HG02852 (cell line): ENCODE measurements at regions not wholly inside any gene's neighbourhood (a gene's known extent, or its start where the extent isn't known, plus 50 kb on each side); places are given as distances from the start of the nearest gene placed in this dataset.

Source experiments
- ATAC-seq: cut with Tn5 transposase; IDR thresholded peaks from one replicate; pipeline ENCODE4 v1.9.1; 2021; ENCODE audit warnings: mild to moderate bottlenecking, moderate library complexity; ENCODE audit not compliant: unreplicated experiment

DNA sequence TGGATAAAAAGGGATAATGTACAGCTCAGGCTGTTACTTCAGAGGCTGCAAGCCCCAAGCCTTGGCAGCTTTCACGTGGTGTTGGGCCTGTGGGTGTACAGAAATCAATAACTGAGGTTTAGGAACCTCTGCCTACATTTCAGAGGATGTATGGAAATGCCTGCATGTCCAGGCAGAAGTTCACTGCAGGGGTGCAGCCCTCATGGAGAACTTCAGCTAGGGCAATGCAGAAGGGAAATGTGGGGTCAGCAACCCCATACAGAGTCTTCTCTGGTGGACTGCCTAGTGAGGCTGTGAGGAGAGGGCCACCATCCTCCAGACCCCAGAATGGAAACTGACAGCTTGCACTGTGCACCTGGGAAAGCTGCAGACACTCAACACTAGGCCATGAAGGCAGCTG, 1350.3 kb downstream of the ROBO2 start:
- no peak for ATAC-seq

DNA sequence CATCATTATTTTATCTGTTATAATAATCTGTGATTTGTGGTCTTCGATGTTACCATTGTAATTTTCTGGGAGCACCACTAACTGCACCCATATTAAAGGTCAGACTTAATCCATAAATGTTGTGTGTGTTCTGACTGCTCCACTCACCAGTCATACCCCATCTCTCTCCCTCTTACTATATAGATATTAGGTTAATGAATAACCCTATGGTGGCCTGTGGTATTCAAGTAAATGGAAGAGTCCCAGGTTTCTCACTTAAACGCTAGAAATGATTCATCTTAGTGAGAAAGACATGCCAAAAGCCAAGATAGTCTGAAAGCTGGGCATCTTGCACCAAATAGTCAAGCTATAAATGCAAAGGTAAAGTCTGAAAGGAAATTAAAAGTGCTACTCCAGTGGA, 1358.5 kb downstream of the ROBO2 start:
- ATAC-seq, result no peak

DNA sequence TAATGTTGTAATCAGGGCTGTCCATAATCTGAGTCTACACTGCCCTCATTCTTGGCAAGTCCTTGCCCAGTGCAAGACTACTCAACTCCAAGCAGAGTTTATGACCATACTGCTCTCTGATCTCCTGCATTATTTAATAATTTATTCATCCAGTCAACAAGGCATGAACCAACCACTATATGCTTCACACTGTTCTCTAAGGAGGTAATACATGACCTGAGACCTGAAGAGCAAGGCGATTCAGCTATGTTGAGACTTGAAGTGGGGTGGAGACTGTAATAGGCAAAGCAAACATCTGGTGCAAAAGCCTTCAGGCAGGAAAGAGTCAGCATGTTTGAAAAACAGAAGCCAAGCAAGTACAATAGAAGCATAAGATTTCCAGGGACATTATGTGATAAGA, 1362.8 kb downstream of the ROBO2 start:
- no peak for ATAC-seq

DNA sequence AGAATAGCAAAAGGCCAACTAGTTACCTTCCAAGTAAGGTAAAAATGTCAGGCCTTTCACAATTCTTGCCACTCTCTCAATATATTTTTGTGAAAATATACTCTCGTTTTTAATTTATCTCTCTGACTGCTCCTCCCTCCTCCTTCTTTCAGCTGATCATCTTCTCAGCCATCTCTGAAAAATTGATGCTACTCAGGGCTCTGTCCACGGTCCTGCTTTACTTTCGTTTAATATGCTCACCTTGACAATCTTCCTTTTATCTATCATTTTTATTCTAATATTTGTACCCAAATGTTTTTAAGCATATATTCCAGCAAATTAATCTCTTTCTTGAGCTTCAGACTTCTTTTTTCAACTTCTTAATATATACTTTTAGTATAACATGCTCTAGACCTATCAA, 1362.1 kb downstream of the ROBO1 start:
- no peak for ATAC-seq

DNA sequence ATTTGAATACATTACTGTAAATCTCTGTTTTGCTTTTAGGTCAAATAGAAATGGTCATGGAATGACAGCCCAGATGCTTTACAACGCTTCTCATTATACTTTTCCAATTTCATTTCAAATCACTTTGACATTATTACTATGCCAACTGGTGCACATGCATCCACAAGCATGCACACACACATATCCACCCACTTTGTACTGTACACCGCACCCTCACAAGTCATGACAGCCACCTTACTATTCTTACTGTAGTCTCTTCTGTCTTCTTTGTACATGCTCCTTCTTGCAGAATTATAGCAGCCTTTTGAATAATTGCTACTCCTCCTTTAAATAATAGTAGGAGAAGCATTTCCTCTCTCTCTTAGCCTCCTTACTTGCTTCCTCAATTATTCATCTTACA, 1361.4 kb downstream of the ROBO1 start:
- no peak for ATAC-seq

DNA sequence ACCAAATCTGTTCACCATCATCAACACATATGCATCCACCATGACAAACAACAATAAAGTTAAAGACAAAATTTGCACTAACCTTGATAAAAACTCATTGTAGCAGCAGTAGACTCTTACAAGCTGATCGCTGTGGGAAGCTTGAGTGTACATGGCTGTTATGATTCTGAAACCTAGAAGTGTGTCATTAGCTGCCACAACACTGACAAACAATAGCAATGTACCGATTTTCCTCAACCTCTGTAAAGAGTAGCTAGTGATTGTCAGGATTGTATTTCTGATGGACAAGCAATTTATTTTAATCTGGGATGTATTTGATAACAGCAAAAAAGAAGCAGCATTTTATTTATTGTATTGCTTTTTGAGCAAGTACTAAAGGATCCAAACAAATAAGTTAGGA, 1357.7 kb downstream of the ROBO1 start:
- no peak for ATAC-seq

DNA sequence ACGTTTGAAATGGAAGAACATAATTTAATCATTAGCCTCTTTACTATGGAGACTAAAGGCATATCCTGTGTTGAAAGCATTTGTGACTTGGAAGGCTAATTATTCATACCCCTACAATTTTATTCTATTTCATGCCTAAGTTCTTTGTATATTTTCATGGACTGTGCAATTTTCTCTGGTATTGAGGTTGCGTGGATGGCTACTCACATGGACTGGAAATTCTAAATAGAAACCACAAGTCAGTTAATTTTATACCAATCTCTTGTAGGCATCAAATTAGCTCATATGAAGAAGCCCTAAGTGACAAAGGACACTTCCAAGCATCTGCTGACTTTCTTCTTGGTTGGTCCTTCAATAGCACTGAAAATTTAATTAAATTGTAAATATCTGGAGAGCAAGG, 1353.5 kb downstream of the ROBO1 start:
- no peak for ATAC-seq

DNA sequence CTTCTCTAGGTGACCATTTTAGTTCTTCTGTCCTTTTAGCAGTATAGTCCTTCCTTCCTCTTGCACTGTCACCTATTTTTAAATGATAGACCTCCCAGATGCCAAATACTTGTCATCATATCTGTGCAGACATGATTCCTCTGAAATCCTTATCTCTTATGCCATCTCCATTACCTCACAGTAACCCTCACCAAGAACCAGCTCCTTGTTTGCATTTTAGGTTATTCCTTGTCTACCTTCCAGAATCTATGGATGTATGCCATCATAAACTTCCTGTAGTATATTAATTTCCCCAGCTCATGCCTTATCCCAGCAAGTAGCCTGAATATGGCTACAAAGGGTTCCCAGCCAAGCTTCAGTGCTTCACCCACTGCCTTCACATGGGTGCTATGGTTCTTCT, 1347.2 kb downstream of the ROBO1 start:
- no peak for ATAC-seq

DNA sequence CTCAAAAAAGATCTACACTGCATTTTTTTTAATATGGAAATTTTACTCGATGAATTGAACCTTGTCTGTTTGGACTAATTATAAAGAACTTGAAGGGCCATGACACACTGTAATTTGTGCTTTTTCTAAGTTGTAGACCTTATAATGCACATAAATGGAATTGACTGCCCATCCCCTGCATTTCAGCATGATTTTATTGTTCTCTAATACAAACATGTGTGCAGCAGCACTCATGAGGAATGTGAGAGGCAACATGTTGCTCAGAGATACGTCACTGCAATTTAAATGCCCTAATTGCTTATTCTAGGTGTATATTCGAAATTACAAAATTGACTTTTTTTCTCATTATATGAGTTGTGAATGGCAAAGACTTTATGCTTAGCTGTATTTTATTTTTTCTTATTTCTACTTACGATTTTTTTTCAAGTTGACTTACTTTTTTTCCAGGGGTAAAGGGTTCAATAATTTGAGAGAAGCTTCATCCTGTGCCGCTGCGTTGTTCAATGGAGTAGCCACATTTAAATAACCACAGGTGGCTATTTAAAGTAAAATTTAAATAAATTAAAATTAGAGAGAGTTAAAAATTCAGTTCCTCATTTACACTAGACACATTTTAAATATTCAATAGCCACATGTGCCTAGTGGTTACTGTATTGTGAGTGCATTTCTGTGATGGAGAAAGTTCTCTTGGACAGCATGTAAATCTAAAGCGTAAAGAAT, 1346.4 kb downstream of the ROBO1 start:
- no peak for ATAC-seq

DNA sequence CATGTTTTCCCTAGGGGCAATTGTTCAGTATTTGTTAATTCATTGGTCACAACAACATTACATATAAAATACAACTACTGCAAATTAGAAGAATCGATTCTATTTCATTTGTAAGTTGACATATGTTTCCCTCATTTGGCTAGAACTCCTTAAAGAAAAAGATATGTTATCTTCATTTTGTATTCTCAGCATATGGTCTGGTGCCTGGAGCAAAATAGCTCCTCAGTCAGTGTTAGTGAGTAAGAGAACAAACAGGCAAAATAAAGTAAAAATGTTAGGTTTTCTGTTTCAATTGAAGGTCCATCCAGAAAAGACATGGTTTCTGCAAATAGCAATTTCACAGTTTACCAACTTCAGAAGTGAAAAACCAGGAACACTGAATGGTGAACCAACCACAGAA, 1343.1 kb downstream of the ROBO1 start:
- ATAC-seq, result no peak

DNA sequence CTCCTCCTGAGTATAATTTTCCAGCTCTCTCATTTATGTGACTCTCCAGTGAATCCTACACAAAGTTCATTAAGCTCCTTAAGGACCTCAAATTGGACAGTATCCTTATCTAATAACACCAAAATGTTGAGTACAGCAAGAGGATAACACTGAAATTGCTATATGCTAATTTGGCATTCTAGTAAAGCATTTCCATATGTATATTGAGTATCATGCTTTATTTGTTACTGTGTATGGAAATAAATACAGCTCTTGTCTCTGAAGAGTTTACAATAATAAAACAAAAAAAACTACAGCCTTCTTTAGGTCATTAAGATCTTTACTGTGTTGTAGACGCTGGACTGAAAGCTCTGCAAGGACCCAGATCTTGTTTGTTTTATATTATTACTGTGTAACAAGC, 1341.3 kb downstream of the ROBO1 start:
- ATAC-seq, result no peak

DNA sequence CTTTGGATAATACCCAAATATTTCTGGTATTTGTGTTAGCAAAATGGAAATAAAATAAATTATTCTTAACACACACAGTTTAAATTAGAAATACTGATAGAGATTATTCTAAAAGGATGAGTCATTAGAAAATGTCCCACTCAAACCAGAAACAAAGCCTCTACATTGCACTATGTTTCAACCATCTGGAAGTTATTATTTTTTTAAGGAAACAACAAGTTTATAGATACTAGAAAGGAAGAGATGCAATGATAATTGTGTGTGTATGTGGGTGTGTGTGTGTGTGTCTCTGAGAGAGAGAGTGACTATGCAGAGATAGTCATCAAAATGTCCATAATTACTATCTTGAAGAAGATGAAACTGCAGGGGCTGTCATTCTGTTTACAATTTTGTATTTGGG, 1340.5 kb downstream of the ROBO1 start:
- ATAC-seq, result no peak

DNA sequence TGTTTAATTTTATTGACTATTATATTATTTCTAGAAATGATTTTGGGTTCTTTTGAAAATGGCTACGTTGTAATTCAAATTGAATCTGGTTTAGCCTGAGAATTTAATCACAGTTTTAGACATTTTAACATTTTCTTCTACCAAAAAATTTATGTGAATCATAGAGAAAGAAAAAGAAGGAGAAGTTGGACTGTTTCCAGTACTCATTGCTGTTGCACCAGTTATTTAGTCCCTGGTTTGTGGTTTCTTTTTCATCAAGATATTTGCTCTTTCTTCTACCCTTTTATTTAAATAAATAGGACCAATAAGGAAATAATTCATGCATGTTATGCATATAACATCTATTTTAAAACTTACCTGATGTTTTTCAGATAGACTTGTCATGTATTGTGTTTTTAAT, 1337.1 kb downstream of the ROBO1 start:
- no peak for ATAC-seq

DNA sequence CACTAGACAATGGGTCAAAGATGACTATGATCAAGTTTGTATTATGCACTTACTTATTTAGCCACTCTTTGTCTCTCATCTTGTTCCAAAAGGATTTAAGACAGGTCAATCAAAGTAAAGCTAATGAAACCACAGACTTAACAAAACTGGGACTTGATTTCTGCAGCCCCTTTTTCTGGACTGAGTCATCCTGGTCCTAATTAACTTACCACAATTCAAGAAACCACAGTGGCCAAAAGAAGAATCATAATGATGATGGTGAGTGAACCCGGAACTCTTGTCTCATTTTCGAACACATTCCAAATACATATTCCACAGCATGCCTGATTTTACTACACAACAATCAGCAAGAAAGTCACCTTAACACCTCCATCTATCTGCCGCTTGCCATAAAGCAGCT, 1333.0 kb downstream of the ROBO1 start:
- no peak for ATAC-seq

DNA sequence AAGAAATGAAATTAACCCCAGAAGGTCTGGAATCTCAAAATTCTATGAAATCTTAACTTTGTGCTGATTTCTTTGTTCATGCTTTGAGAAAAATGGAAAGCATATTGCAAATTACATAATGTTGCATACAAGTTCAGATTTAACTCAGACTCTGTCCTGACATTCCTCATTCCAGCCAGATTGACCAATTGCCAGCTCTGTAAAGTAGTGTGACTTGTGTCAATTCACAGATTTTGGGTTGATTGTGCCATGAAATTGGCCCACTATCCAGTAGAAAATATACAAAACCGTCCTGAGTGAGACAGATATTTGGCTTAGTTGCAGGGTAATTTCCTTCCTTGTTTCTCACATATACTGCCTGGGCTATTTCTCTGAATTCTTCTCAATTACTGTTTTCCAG, 1312.6 kb downstream of the ROBO1 start:
- ATAC-seq, result no peak

DNA sequence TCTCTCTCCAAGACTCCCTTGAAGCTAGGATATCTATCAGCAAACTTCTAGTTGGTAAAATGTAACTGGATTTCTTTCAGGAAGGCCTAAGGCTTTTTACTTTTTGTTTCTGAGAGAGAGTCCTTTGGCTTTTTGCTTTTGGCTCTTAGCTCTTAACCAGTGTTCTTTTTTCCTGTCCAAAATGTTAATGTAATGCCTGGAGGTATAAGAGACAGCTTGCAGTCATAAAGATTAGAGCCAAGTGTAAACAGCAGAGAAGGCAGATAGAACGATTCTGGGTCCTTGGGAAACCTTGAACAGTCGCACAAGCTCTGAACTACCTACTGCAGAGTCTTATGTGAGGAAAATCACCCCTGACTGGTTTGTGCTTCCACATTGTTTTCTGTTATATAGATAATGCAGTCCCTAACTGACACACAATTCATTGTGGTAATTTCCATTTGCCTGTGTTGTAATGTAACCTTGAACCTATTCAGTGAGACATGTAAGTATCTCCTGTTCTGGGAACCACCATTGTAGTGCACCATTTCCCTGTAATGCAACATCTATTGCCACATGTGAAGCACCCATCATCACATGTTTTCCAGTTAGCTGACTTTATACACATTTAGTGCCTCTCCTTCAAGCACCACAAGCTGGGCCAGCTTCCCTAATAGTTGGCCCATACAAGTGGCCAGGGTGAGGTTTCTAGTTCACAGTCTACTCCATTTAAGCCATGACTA, 1311.9 kb downstream of the ROBO1 start:
- no peak for ATAC-seq

DNA sequence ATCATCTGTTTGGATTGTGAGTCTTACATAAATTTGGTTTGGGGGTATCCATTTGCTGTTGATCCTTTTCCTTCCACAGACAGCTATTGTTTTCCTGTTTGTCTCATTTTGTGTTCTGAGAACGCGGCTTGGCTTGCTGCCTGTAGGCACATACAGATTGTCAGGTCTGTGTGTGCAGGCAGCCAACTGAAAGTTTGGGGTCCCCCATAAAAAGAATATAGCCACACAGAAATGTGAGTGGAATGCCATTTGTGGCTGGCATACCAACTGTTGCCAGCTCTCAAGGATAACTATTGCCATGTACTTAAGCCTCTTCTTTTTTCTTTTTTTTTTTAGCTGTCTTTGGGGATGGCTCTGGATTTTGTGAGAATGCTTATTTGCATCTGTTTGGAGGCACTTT, 1308.0 kb downstream of the ROBO1 start:
- ATAC-seq, result no peak

DNA sequence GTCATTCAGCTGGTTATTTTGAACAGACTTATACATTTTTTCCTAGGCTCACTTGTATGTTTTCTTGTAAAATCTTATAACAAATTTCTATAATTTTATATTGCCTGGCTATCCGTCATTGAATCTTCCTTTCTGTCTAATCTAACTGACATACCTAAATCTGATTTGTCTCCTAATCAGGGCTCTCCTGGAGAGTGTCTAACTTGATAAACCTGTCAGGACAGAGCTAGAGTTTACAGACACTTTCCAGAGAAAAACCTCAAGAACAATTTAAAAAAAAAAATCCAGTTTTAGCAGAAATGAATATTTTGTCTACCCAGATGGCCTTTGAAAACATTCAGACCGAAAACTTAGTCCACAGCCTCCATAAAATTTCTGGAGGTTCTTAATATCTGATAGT, 1305.8 kb downstream of the ROBO1 start:
- no peak for ATAC-seq

DNA sequence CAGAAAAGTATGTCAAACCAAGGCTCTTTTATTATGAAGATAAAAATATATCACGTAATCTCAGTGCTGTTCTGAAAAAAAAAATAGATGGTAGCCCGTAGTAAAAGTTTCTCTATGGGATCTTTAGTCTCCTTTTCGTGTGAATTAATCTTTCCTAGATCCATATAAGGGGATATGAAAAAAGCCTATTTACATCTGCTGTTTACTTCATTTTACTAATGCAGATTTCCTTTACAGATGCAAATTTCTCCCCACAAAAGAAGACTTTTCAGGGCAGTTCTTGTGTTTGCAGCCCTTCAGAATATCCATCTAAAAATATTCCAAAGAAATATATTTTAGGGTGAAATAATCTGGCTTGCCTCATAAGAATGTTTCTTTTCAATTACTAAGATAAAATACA, 1291.7 kb downstream of the ROBO1 start:
- ATAC-seq, result no peak

DNA sequence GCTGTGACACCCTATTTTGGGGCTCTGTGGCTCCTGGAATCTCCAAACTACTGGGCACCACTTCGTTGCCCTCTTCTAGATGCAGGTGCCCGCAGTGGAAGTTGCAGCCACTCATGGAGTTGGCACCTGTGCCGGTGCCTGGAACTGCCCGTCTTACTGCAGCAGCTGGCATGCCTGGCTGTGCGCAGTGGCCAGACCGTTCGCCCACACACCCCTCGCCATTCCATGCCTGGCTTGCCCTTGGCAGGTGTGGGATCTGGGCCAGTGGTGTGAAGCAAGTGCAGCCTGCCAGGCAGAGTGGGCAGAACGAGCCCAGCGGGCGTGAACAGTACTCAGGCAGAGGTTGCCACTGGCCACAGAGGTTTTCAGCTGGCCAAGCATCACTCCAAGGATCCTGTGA, 1286.7 kb downstream of the ROBO1 start:
- no peak for ATAC-seq

DNA sequence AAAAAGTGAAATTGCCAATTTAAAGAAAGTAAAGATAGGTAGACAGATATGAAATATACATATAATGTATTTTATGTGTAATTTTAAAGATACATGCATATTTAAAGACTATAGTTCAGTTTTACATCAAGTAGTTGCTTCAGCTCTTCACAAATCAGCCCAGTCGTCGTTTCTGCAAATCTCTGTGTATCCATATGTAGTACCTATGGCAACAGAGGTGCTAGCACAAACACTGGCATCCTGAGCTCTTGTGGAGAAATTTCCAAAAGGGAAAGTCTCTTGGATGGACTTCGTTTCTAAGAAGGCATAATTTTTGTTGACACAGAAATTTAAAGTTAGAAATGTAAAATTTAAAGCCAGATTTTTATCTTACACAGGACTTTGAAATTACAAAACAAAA, 1284.7 kb downstream of the ROBO1 start:
- ATAC-seq, result no peak

DNA sequence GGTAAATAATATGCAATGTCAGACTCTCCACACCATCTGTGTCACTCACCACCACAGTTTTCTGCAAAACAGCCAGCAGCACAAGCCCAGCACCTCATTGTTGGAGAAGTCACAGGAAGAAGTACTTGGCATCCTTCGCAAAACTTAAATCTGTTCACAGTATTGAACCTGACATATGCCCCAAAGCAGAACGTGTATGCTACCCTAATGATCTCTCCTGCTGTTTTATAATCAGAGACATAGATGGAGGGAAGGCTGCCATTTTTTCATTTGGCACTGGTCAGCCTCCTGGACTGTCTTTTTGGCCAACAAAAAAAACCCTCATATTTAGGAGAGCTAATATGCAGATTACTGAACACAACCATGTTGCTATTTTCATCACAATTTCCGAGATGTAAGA, 1272.9 kb downstream of the ROBO1 start:
- no peak for ATAC-seq

DNA sequence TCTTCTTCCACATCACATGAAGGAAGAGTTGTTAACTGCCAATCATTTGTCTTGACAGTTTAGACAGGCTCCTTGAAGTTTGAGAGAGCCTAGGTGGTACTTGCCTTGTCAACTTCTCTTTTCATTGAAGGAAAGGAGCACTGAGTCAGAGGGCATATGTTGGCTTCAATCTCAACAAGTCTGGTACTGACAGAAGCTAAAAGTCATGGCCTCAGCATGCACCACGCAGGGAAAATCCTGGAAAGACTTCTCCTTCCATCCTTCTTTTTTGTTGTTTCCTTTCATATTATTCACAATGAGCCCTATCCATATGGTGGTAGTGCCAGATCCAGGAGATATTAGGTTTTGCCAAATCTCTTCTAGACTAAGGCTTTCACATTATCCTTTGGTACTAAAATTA, 1272.5 kb downstream of the ROBO1 start:
- no peak for ATAC-seq
